GM03348 (cell line): ENCODE measurements at regions not wholly inside any gene's neighbourhood (a gene's known extent, or its start where the extent isn't known, plus 50 kb on each side); places are given as distances from the start of the nearest gene placed in this dataset.
"Not testable (repeated sequence)": the region's sequence is repeated elsewhere in the genome, so short reads cannot be mapped to it uniquely, and the experiment has no call there.

Source experiments
- DNase-seq: peaks from one replicate; pipeline ENCODE4 v3.0.0; 2012; ENCODE audit warnings: low spot score

GRCh38 chr4:137394018-137394417, 138.3 kb downstream of the PCDH18 start:
- no peak for DNase-seq

GRCh38 chr4:137393044-137393443, 139.2 kb downstream of the PCDH18 start:
- DNase-seq, result no peak

GRCh38 chr4:137390707-137391106, 141.6 kb downstream of the PCDH18 start:
- peak; percentile 49 for DNase-seq

- no peak for DNase-seq
Observed at GRCh38 chr4:137389911-137390520, 142.3 kb downstream of the PCDH18 start.

- DNase-seq, result peak; percentile 51
Observed at GRCh38 chr4:137387924-137388323, 144.4 kb downstream of the PCDH18 start.

- DNase-seq, result no peak
Observed at GRCh38 chr4:137384476-137384875, 147.8 kb downstream of the PCDH18 start.

- peak; percentile 11 for DNase-seq
Observed at GRCh38 chr4:137378821-137379220, 153.5 kb downstream of the PCDH18 start.

GRCh38 chr4:137378393-137378792, 153.9 kb downstream of the PCDH18 start:
- no peak for DNase-seq

GRCh38 chr4:137376312-137376711, 156.0 kb downstream of the PCDH18 start:
- DNase-seq, result no peak

- DNase-seq, result no peak
Observed at GRCh38 chr4:137375111-137375850, 157.0 kb downstream of the PCDH18 start.

- no peak for DNase-seq
Observed at GRCh38 chr4:137370679-137371078, 161.6 kb downstream of the PCDH18 start.

- DNase-seq, result peak; percentile 35
Observed at GRCh38 chr4:137370206-137370633, 162.1 kb downstream of the PCDH18 start.

- peak; percentile 68 for DNase-seq
Observed at GRCh38 chr4:137367620-137368019, 164.7 kb downstream of the PCDH18 start.

GRCh38 chr4:137363496-137363895, 168.8 kb downstream of the PCDH18 start:
- DNase-seq, result no peak

- no peak for DNase-seq
Observed at GRCh38 chr4:137361756-137362470, 170.4 kb downstream of the PCDH18 start.

GRCh38 chr4:137360761-137361160, 171.5 kb downstream of the PCDH18 start:
- DNase-seq, result peak; percentile 11

- DNase-seq, result peak; percentile 34
Observed at GRCh38 chr4:137359691-137360315, 172.5 kb downstream of the PCDH18 start.

- not testable (repeated sequence) for DNase-seq
Observed at GRCh38 chr4:137354562-137354961, 177.7 kb downstream of the PCDH18 start.

- no peak for DNase-seq
Observed at GRCh38 chr4:137347371-137347770, 184.9 kb downstream of the PCDH18 start.

- no peak for DNase-seq
Observed at GRCh38 chr4:137345597-137345996, 186.7 kb downstream of the PCDH18 start.

- no peak for DNase-seq
Observed at GRCh38 chr4:137343221-137343620, 189.1 kb downstream of the PCDH18 start.

- DNase-seq, result no peak
Observed at GRCh38 chr4:137333031-137333430, 199.3 kb downstream of the PCDH18 start.

- DNase-seq, result peak; percentile 9
Observed at GRCh38 chr4:137312257-137312656, 220.0 kb downstream of the PCDH18 start.
